GM23338 (cell line): ENCODE measurements at regions not wholly inside any gene's neighbourhood (a gene's known extent, or its start where the extent isn't known, plus 50 kb on each side); places are given as distances from the start of the nearest gene placed in this dataset.

ENCODE experiments used
- ATAC-seq: fragments of 200-7000 bp; cut with Tn5 transposase; 3 replicates; pipeline ENCODE4 v1.9.1; 2020
- DNase-seq: peaks from one replicate; pipeline ENCODE4 v3.0.0-alpha.2; 2015; ENCODE audit warnings: low spot score
- H2AFZ ChIP-seq: fragments of 200-600 bp; sonication (generic); 2 replicates; pipeline ENCODE4 v1.8.0; 2016; ENCODE audit warnings: antibody characterized with exemption, mild to moderate bottlenecking, moderate library complexity
- H3F3A ChIP-seq: fragments of 200-600 bp; sonication (generic); replicated peaks from 2 replicates; pipeline ENCODE4 v1.8.0; 2017; ENCODE audit warnings: antibody characterized with exemption, mixed run types, low read depth
- H3K27ac ChIP-seq: fragments of 200-600 bp; sonication (generic); 2 replicates; pipeline ENCODE4 v1.6.1; 2016; ENCODE audit warnings: low read depth
- H3K27me3 ChIP-seq: fragments of 200-600 bp; sonication (generic); 2 replicates; pipeline ENCODE4 v1.8.0; 2016; ENCODE audit warnings: mild to moderate bottlenecking, mixed run types, moderate library complexity; ENCODE audit not compliant: insufficient read depth
- H3K36me3 ChIP-seq: fragments of 200-600 bp; sonication (generic); 2 replicates; pipeline ENCODE4 v1.8.0; 2016; ENCODE audit warnings: mild to moderate bottlenecking; ENCODE audit not compliant: insufficient read depth
- H3K4me1 ChIP-seq: fragments of 200-600 bp; sonication (generic); 2 replicates; pipeline ENCODE4 v1.8.0; 2016; ENCODE audit warnings: mild to moderate bottlenecking, moderate library complexity; ENCODE audit not compliant: insufficient read depth
- H3K4me2 ChIP-seq: fragments of 200-600 bp; sonication (generic); 2 replicates; pipeline ENCODE4 v1.7.1; 2017; ENCODE audit warnings: mixed run types
- H3K4me3 ChIP-seq: fragments of 200-600 bp; sonication (generic); 2 replicates; pipeline ENCODE4 v1.6.1; 2016; ENCODE audit warnings: mixed run types
- H3K79me2 ChIP-seq: fragments of 200-600 bp; sonication (generic); replicated peaks from 2 replicates; pipeline ENCODE4 v1.8.0; 2017; ENCODE audit warnings: mild to moderate bottlenecking; ENCODE audit not compliant: insufficient read depth
- H3K9me2 ChIP-seq: fragments of 200-600 bp; sonication (generic); 2 replicates; pipeline ENCODE4 v1.8.0; 2017; ENCODE audit not compliant: insufficient read depth
- H4K20me1 ChIP-seq: fragments of 200-600 bp; sonication (generic); replicated peaks from 2 replicates; pipeline ENCODE4 v1.8.0; 2017; ENCODE audit warnings: mild to moderate bottlenecking; ENCODE audit not compliant: insufficient read depth
- H3K27ac Mint-ChIP-seq: 2 replicates; pipeline ENCODE4 v1.8.0; 2020; ENCODE audit warnings: inconsistent platforms, mild to moderate bottlenecking, moderate library complexity, mixed read lengths
- H3K27me3 Mint-ChIP-seq: 3 replicates; pipeline ENCODE4 v1.8.0; 2022; ENCODE audit warnings: low read depth, mild to moderate bottlenecking, moderate library complexity, mixed read lengths, inconsistent platforms; ENCODE audit not compliant: insufficient read depth, poor library complexity
- H3K36me3 Mint-ChIP-seq: 3 replicates; pipeline ENCODE4 v1.8.0; 2021; ENCODE audit warnings: low read depth, mild to moderate bottlenecking, inconsistent platforms, moderate library complexity, mixed read lengths
- H3K4me1 Mint-ChIP-seq: 3 replicates; pipeline ENCODE4 v1.8.0; 2020; ENCODE audit warnings: mild to moderate bottlenecking, inconsistent platforms, mixed read lengths
- H3K4me3 Mint-ChIP-seq: 3 replicates; pipeline ENCODE4 v1.8.0; 2021; ENCODE audit warnings: moderate library complexity, mild to moderate bottlenecking, inconsistent platforms, mixed read lengths
- H3K9me3 Mint-ChIP-seq: 3 replicates; pipeline ENCODE4 v1.8.0; 2020; ENCODE audit warnings: moderate library complexity, mild to moderate bottlenecking, inconsistent platforms, mixed read lengths
- CREB1 ChIP-seq: fragments of 250-450 bp; sonication (Bioruptor Pico); IDR thresholded peaks from 2 replicates; pipeline ENCODE4 v1.5.0; 2020; ENCODE audit warnings: low read depth, mild to moderate bottlenecking, moderate library complexity
- ETS1 ChIP-seq: IDR thresholded peaks from 2 replicates; pipeline ENCODE4 v1.6.1; 2016; ENCODE audit warnings: antibody characterized with exemption
- EZH2 ChIP-seq: fragments of 200-600 bp; sonication (generic); IDR thresholded peaks from one replicate; pipeline ENCODE4 v1.8.0; 2017; ENCODE audit warnings: antibody characterized with exemption, mild to moderate bottlenecking, low read depth; ENCODE audit not compliant: unreplicated experiment
- EZH2phosphoT487 ChIP-seq: fragments of 200-600 bp; sonication (generic); IDR thresholded peaks from one replicate; pipeline ENCODE4 v1.8.1; 2018; ENCODE audit warnings: antibody characterized with exemption; ENCODE audit not compliant: unreplicated experiment
- JUNB ChIP-seq: IDR thresholded peaks from one replicate; pipeline ENCODE4 v1.6.1; 2016; ENCODE audit warnings: antibody characterized with exemption; ENCODE audit not compliant: unreplicated experiment
- NANOG ChIP-seq: IDR thresholded peaks from 2 replicates; pipeline ENCODE4 v1.6.1; 2016; ENCODE audit warnings: antibody characterized with exemption, borderline replicate concordance
- POLR2AphosphoS5 ChIP-seq: IDR thresholded peaks from 2 replicates; pipeline ENCODE4 v1.6.1; 2016; ENCODE audit warnings: antibody characterized with exemption, low read depth
- STAT1 ChIP-seq: IDR thresholded peaks from one replicate; pipeline ENCODE4 v1.6.1; 2016; ENCODE audit warnings: antibody characterized with exemption; ENCODE audit not compliant: unreplicated experiment
- ZNF114 ChIP-seq: fragments of 250-450 bp; sonication (Bioruptor Pico); IDR thresholded peaks from 2 replicates; pipeline ENCODE4 v1.5.0; 2020; ENCODE audit warnings: mild to moderate bottlenecking, moderate library complexity
- ZNF331 ChIP-seq: fragments of 250-450 bp; sonication (Bioruptor Pico); IDR thresholded peaks from 2 replicates; pipeline ENCODE4 v1.5.0; 2020; ENCODE audit warnings: low read depth, mild to moderate bottlenecking, moderate library complexity
- ZNF462 ChIP-seq: fragments of 250-450 bp; sonication (Bioruptor Pico); IDR thresholded peaks from 2 replicates; pipeline ENCODE4 v1.5.0; 2020; ENCODE audit warnings: mild to moderate bottlenecking, moderate library complexity
- TF ChIP-seq, protein P1 (sequence below): IDR thresholded peaks from one replicate; pipeline ENCODE4 v1.6.1; 2018; ENCODE audit warnings: antibody characterized with exemption; ENCODE audit not compliant: unreplicated experiment
- TF ChIP-seq, protein P2 (sequence below), 2 experiments: fragments of 200-600 bp in 1 of 2; sonication (generic) in 1 of 2; conservative IDR thresholded peaks; 2 replicates each; pipeline versions ENCODE4 v1.5.1 to v1.6.1; 2016 to 2017; ENCODE audit warnings: antibody characterized with exemption in 2 of 2, low read depth in 2 of 2, mild to moderate bottlenecking in 2 of 2, moderate library complexity in 1 of 2

DNA sequence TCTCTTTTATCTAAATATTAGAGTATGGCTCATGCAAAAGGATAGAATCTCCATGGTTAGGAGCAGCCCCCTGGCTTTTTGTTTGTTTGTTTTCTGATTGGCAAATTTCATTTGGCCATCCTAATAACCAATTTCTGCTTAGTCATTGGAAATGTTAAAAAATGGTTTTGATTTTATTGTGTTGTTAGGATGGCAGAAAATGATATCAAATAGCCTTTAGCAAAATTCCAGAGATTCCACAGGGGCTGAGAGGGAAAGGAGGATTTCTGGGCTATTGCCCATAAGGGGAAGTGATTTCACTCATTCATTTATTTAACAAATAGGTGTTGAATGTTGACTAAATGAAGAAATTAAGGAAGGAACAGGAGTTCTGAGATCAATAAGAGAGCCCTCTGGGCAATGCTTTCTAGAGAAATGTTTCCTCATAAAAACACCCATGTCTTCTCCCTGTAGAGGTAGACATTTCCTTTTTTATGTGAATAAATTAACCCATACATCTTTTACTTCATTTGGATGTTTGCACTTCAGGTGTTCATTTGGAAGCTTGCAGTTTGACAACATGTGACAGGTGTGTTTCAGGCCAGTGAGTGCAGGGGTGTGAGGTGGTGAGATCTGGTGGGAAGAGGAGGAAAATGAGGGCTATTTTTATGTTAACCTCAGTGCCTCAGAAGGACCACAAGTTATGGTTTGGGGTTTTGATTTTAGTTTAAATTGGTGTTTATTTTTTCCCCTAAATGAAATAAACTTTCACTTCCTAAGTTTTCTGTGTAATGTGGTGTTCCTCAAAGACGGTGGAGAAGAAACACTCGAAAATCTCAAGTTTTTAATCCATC is 61.7 kb upstream of the EPC2 start:
- H3K4me1 ChIP-seq = peaks cover 12% of the 10 kb centered on the region
- H3K9me2 ChIP-seq = no peaks in the 10 kb centered on the region; the same call in 1 of the 2 replicates
- Mint-ChIP-seq H3K27ac (no peak overlapping the region), H3K9me3 (no peaks in the 10 kb centered on the region), H3K27me3 (peaks cover 1% of the 10 kb centered on the region), H3K4me3 (no peak overlapping the region), H3K4me1 (peaks cover 29% of the 10 kb centered on the region), H3K36me3 (no peaks in the 10 kb centered on the region)
- no peaks in the 10 kb centered on the region for H3K27me3 ChIP-seq
- H2AFZ ChIP-seq = no peak overlapping the region
- no peak for DNase-seq
- TF ChIP-seq POLR2AphosphoS5 (no peak), JUNB (no peak), NANOG (no peak), EZH2 (no peak), ETS1 (no peak), ZNF331 (CRISPR knock-in tag) (no peak), ZNF114 (no peak), ZNF462 (CRISPR knock-in tag) (no peak), STAT1 (no peak), CREB1 (CRISPR knock-in tag) (no peak), EZH2phosphoT487 (no peak)
- TF ChIP-seq, protein P1, sequence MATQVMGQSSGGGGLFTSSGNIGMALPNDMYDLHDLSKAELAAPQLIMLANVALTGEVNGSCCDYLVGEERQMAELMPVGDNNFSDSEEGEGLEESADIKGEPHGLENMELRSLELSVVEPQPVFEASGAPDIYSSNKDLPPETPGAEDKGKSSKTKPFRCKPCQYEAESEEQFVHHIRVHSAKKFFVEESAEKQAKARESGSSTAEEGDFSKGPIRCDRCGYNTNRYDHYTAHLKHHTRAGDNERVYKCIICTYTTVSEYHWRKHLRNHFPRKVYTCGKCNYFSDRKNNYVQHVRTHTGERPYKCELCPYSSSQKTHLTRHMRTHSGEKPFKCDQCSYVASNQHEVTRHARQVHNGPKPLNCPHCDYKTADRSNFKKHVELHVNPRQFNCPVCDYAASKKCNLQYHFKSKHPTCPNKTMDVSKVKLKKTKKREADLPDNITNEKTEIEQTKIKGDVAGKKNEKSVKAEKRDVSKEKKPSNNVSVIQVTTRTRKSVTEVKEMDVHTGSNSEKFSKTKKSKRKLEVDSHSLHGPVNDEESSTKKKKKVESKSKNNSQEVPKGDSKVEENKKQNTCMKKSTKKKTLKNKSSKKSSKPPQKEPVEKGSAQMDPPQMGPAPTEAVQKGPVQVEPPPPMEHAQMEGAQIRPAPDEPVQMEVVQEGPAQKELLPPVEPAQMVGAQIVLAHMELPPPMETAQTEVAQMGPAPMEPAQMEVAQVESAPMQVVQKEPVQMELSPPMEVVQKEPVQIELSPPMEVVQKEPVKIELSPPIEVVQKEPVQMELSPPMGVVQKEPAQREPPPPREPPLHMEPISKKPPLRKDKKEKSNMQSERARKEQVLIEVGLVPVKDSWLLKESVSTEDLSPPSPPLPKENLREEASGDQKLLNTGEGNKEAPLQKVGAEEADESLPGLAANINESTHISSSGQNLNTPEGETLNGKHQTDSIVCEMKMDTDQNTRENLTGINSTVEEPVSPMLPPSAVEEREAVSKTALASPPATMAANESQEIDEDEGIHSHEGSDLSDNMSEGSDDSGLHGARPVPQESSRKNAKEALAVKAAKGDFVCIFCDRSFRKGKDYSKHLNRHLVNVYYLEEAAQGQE = no peak
- TF ChIP-seq, protein P2, sequence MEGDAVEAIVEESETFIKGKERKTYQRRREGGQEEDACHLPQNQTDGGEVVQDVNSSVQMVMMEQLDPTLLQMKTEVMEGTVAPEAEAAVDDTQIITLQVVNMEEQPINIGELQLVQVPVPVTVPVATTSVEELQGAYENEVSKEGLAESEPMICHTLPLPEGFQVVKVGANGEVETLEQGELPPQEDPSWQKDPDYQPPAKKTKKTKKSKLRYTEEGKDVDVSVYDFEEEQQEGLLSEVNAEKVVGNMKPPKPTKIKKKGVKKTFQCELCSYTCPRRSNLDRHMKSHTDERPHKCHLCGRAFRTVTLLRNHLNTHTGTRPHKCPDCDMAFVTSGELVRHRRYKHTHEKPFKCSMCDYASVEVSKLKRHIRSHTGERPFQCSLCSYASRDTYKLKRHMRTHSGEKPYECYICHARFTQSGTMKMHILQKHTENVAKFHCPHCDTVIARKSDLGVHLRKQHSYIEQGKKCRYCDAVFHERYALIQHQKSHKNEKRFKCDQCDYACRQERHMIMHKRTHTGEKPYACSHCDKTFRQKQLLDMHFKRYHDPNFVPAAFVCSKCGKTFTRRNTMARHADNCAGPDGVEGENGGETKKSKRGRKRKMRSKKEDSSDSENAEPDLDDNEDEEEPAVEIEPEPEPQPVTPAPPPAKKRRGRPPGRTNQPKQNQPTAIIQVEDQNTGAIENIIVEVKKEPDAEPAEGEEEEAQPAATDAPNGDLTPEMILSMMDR (conservative IDR thresholded peaks at IDR 0.05; ENCODE audit: low read depth in 2 of 2) = no peak
- ATAC-seq = no peak
- no peaks in the 10 kb centered on the region for H3K79me2 ChIP-seq
- no peaks in the 10 kb centered on the region for H3F3A ChIP-seq
- H3K27ac ChIP-seq = no peak overlapping the region
- H3K4me2 ChIP-seq = no peak overlapping the region
- H3K4me3 ChIP-seq = no peak overlapping the region
- no peaks in the 10 kb centered on the region for H4K20me1 ChIP-seq
- no peaks in the 10 kb centered on the region; the same call in 1 of the 2 replicates for H3K36me3 ChIP-seq
